Neuronal stem cell (in vitro differentiated cells): ENCODE measurements at regions not wholly inside any gene's neighbourhood (a gene's known extent, or its start where the extent isn't known, plus 50 kb on each side); places are given as distances from the start of the nearest gene placed in this dataset.

Experiments
- DNase-seq: peaks from one replicate; pipeline ENCODE4 v3.0.0-alpha.2; 2013; ENCODE audit warnings: low spot score
- H2AFZ ChIP-seq: one replicate; pipeline ENCODE4 v1.6.1; 2013; ENCODE audit warnings: mild to moderate bottlenecking, low read length, inconsistent platforms
- H2AK5ac ChIP-seq: 2 replicates; pipeline ENCODE4 v1.6.1; 2013; ENCODE audit warnings: low read depth, mild to moderate bottlenecking, inconsistent platforms, low read length, moderate library complexity, mixed read lengths
- H2BK120ac ChIP-seq: 2 replicates; pipeline ENCODE4 v1.6.1; 2013; ENCODE audit warnings: low read depth, mild to moderate bottlenecking, inconsistent platforms, low read length, moderate library complexity, mixed read lengths
- H2BK12ac ChIP-seq: one replicate; pipeline ENCODE4 v1.6.1; 2013; ENCODE audit warnings: low read length, inconsistent platforms
- H2BK15ac ChIP-seq: 2 replicates; pipeline ENCODE4 v1.6.1; 2013; ENCODE audit warnings: mild to moderate bottlenecking, low read length, inconsistent platforms, mixed read lengths
- H2BK5ac ChIP-seq: one replicate; pipeline ENCODE4 v1.6.1; 2013; ENCODE audit warnings: inconsistent platforms, mild to moderate bottlenecking, low read length, moderate library complexity
- H3K14ac ChIP-seq: one replicate; pipeline ENCODE4 v1.6.1; 2013; ENCODE audit warnings: low read length, inconsistent platforms
- H3K18ac ChIP-seq: 2 replicates; pipeline ENCODE4 v1.6.1; 2013; ENCODE audit warnings: low read length, inconsistent platforms
- H3K23ac ChIP-seq: 2 replicates; pipeline ENCODE4 v1.6.1; 2013; ENCODE audit warnings: low read depth, mild to moderate bottlenecking, mixed read lengths, low read length, inconsistent platforms; ENCODE audit not compliant: poor library complexity
- H3K27ac ChIP-seq: replicated peaks from 3 replicates; pipeline ENCODE4 v1.5.1; 2013; ENCODE audit warnings: low read length, inconsistent platforms
- H3K27me3 ChIP-seq, 3 experiments: 2 replicates each; pipeline ENCODE4 v1.6.1; 2013; ENCODE audit warnings: low read length in 3 of 3, mild to moderate bottlenecking in 2 of 3, inconsistent platforms in 1 of 3, low read depth in 1 of 3, mixed read lengths in 1 of 3, moderate library complexity in 1 of 3; ENCODE audit not compliant: control insufficient read depth in 3 of 3, insufficient read depth in 3 of 3
- H3K36me3 ChIP-seq, 2 donors: replicated peaks in 1 of 2; 2 replicates each; pipeline ENCODE4 v1.6.1; 2013; ENCODE audit warnings: low read length in 2 of 2; ENCODE audit not compliant: control insufficient read depth in 2 of 2, insufficient read depth in 2 of 2
- H3K4ac ChIP-seq: 2 replicates; pipeline ENCODE4 v1.6.1; 2013; ENCODE audit warnings: inconsistent platforms, mild to moderate bottlenecking, low read length, moderate library complexity
- H3K4me1 ChIP-seq, 2 donors: 1 replicate in 1 of 2; 2 replicates in 1 of 2; pipeline ENCODE4 v1.6.1; 2013; ENCODE audit warnings: low read length in 2 of 2, low read depth in 1 of 2; ENCODE audit not compliant: control insufficient read depth in 2 of 2, insufficient read depth in 1 of 2
- H3K4me2 ChIP-seq: one replicate; pipeline ENCODE4 v1.6.1; 2013; ENCODE audit warnings: mild to moderate bottlenecking, low read length, inconsistent platforms; ENCODE audit not compliant: insufficient read depth, poor library complexity, severe bottlenecking
- H3K4me3 ChIP-seq, 2 donors: 2 replicates each; pipeline ENCODE4 v1.5.1; 2013; ENCODE audit warnings: low read length in 2 of 2, mild to moderate bottlenecking in 2 of 2, inconsistent platforms in 1 of 2, moderate library complexity in 1 of 2
- H3K79me1 ChIP-seq: one replicate; pipeline ENCODE4 v1.6.1; 2013; ENCODE audit warnings: low read depth, mild to moderate bottlenecking, inconsistent platforms, low read length, moderate library complexity
- H3K9ac ChIP-seq: one replicate; pipeline ENCODE4 v1.6.1; 2013; ENCODE audit warnings: mild to moderate bottlenecking, low read depth, low read length, inconsistent platforms; ENCODE audit not compliant: poor library complexity
- H3K9me3 ChIP-seq, 2 donors: replicated peaks in 1 of 2; 2 replicates each; pipeline versions ENCODE3 to v1.6.1; 2013; ENCODE audit warnings: low read length in 2 of 2, mild to moderate bottlenecking in 2 of 2, inconsistent platforms in 1 of 2, low read depth in 1 of 2, mixed read lengths in 1 of 2, moderate library complexity in 1 of 2; ENCODE audit not compliant: control insufficient read depth in 2 of 2, insufficient read depth in 1 of 2
- H4K8ac ChIP-seq: one replicate; pipeline ENCODE4 v1.6.1; 2013; ENCODE audit warnings: low read depth, mild to moderate bottlenecking, inconsistent platforms, low read length, moderate library complexity
- H4K91ac ChIP-seq: one replicate; pipeline ENCODE4 v1.6.1; 2013; ENCODE audit warnings: low read length, low read depth, mild to moderate bottlenecking, inconsistent platforms; ENCODE audit not compliant: poor library complexity
- WGBS, 2 donors: extraction: QIAGEN DNeasy Blood & Tissue Kit; methylation state at CpG; one replicate each; pipeline ENCODE4 v1.1.7; 2013; ENCODE audit warnings: missing lambda C conversion rate in 2 of 2, mixed read lengths in 1 of 2; ENCODE audit not compliant: insufficient read length in 2 of 2, insufficient replicate concordance in 1 of 2; ENCODE audit errors: extremely low coverage in 2 of 2; 5-methylcytosine and 5-hydroxymethylcytosine counted together

GRCh38 chr19:30169196-30169900 lies 202.8 kb upstream of the ZNF536 start:
- H3K14ac ChIP-seq = no peak overlapping the region
- H3K36me3 ChIP-seq = no peaks in the 10 kb centered on the region
- no peaks in the 10 kb centered on the region for H3K79me1 ChIP-seq
- no peak overlapping the region for H3K4ac ChIP-seq
- peak overlapping the region; percentile 40 for H3K18ac ChIP-seq
- H2BK120ac ChIP-seq = no peak overlapping the region
- no peak overlapping the region for H2AK5ac ChIP-seq
- H2BK15ac ChIP-seq = no peak overlapping the region
- no peak overlapping the region for H3K9ac ChIP-seq
- DNase-seq = no peak
- H3K27me3 ChIP-seq = no peaks in the 10 kb centered on the region
- H3K4me1 ChIP-seq = peaks cover 0 to 3% of the 10 kb centered on the region in 2 donors
- no peak overlapping the region for H4K91ac ChIP-seq
- H3K9me3 ChIP-seq = peaks cover 0 to 8% of the 10 kb centered on the region in 2 donors
- no peak overlapping the region for H2AFZ ChIP-seq
- H3K4me2 ChIP-seq = no peak overlapping the region
- WGBS, 2 donors = no CpG with 5 or more reads among the region's 9 CpGs
- H3K23ac ChIP-seq = no peak overlapping the region
- H3K4me3 ChIP-seq = no peak overlapping the region
- no peak overlapping the region for H3K27ac ChIP-seq
- no peak overlapping the region for H2BK5ac ChIP-seq
- no peak overlapping the region for H2BK12ac ChIP-seq
- no peak overlapping the region for H4K8ac ChIP-seq

- DNase-seq = no peak
- no CpG with 5 or more reads among the region's 7 CpGs for WGBS, 2 donors
- H3K14ac ChIP-seq = no peak overlapping the region
- H4K8ac ChIP-seq = no peak overlapping the region
- H3K4me3 ChIP-seq = no peak overlapping the region
- no peaks in the 10 kb centered on the region for H3K36me3 ChIP-seq
- peaks cover 0 to 8% of the 10 kb centered on the region in 2 donors for H3K9me3 ChIP-seq
- peaks cover 0 to 3% of the 10 kb centered on the region in 2 donors for H3K4me1 ChIP-seq
- H3K9ac ChIP-seq = no peak overlapping the region
- no peak overlapping the region for H3K4me2 ChIP-seq
- H2BK5ac ChIP-seq = no peak overlapping the region
- H2BK12ac ChIP-seq = no peak overlapping the region
- H3K4ac ChIP-seq = no peak overlapping the region
- no peak overlapping the region for H2BK15ac ChIP-seq
- H3K23ac ChIP-seq = no peak overlapping the region
- H3K27ac ChIP-seq = no peak overlapping the region
- no peaks in the 10 kb centered on the region for H3K79me1 ChIP-seq
- H2AFZ ChIP-seq = no peak overlapping the region
- no peak overlapping the region for H2BK120ac ChIP-seq
- H3K18ac ChIP-seq = no peak overlapping the region
- H2AK5ac ChIP-seq = no peak overlapping the region
- no peaks in the 10 kb centered on the region for H3K27me3 ChIP-seq
- H4K91ac ChIP-seq = no peak overlapping the region
Measured at GRCh38 chr19:30170081-30170480, 202.1 kb upstream of the ZNF536 start.

- Histone ChIP-seq H4K8ac (no peak overlapping the region), H3K4ac (no peak overlapping the region), H2BK15ac (no peak overlapping the region), H3K23ac (no peak overlapping the region), H2AFZ (no peak overlapping the region), H3K9ac (no peak overlapping the region), H2AK5ac (no peak overlapping the region), H3K18ac (no peak overlapping the region), H3K27ac (no peak overlapping the region), H2BK120ac (no peak overlapping the region), H3K9me3 (peaks cover 0 to 8% of the 10 kb centered on the region in 2 donors), H3K79me1 (no peaks in the 10 kb centered on the region), H3K4me3 (peak overlapping the region in 1 of 2 donors; percentile 66), H3K36me3 (no peaks in the 10 kb centered on the region), H2BK5ac (no peak overlapping the region), H3K27me3 (no peaks in the 10 kb centered on the region), H4K91ac (peak overlapping the region; percentile 11), H3K4me1 (peaks cover 0 to 3% of the 10 kb centered on the region in 2 donors), H2BK12ac (no peak overlapping the region), H3K14ac (no peak overlapping the region), H3K4me2 (no peak overlapping the region)
- no peak for DNase-seq
- WGBS, 2 donors = 100% methylated on average over 2 to 4 of the region's 8 CpGs
Measured at GRCh38 chr19:30170495-30171137, 201.6 kb upstream of the ZNF536 start.

GRCh38 chr19:30171138-30171635 lies 201.0 kb upstream of the ZNF536 start:
- H4K8ac ChIP-seq = no peak overlapping the region
- H3K4ac ChIP-seq = no peak overlapping the region
- no peak for DNase-seq
- no peak overlapping the region for H3K9ac ChIP-seq
- H2BK5ac ChIP-seq = no peak overlapping the region
- H3K9me3 ChIP-seq = peaks cover 0 to 8% of the 10 kb centered on the region in 2 donors
- 100% methylated on average over 2 to 3 of the region's 3 CpGs for WGBS, 2 donors
- H3K27me3 ChIP-seq = no peaks in the 10 kb centered on the region
- no peaks in the 10 kb centered on the region for H3K36me3 ChIP-seq
- H3K27ac ChIP-seq = no peak overlapping the region
- H3K23ac ChIP-seq = no peak overlapping the region
- H3K79me1 ChIP-seq = no peaks in the 10 kb centered on the region
- no peak overlapping the region for H2BK12ac ChIP-seq
- H3K18ac ChIP-seq = no peak overlapping the region
- no peak overlapping the region for H3K4me2 ChIP-seq
- no peak overlapping the region for H2AK5ac ChIP-seq
- no peak overlapping the region for H2AFZ ChIP-seq
- no peak overlapping the region for H4K91ac ChIP-seq
- no peak overlapping the region for H2BK120ac ChIP-seq
- no peak overlapping the region for H2BK15ac ChIP-seq
- peaks cover 0 to 3% of the 10 kb centered on the region in 2 donors for H3K4me1 ChIP-seq
- no peak overlapping the region for H3K14ac ChIP-seq
- peak overlapping the region in 1 of 2 donors; percentile 66 for H3K4me3 ChIP-seq
